ENCODE measurements at regions not wholly inside any gene's neighbourhood (a gene's known extent, or its start where the extent isn't known, plus 50 kb on each side); places are given as distances from the start of the nearest gene placed in this dataset.

DNA sequence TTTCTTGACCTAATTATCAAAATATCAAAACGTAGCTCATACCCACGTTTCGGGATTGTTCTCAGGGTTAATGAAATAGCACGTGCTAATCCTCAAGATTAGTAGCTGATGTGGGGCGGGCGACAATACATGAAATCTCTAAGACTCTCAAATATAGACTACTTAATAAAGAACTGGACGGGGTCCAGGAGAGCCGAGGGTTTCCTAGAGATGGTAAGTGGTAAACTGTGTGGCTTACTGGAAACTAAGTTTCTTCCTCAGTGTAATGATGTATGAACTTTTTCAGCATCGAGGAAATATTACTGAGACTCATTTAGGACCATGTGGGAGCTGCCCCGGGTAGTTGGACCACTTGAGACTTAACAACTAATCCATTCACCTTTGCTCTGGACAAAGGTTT, 453.3 kb upstream of the SALL3 start:
- Histone ChIP-seq H3K79me1 (ENCODE audit: low read depth, low read length) (no peaks in the 10 kb centered on the region), H4K8ac (ENCODE audit: low read depth, low read length) (no peak overlapping the region), H3K4me3 (ENCODE audit: low read length in 2 of 2) (no peak overlapping the region), H3K27ac (replicated peaks; ENCODE audit: low read length) (no peak overlapping the region), H3K4ac (ENCODE audit: low read length) (no peak overlapping the region), H3K14ac (ENCODE audit: low read length) (no peak overlapping the region), H3K9ac (ENCODE audit: low read depth, low read length, poor library complexity) (no peak overlapping the region), H3K23ac (ENCODE audit: low read depth, low read length, poor library complexity) (no peak overlapping the region), H2BK12ac (ENCODE audit: low read length) (no peak overlapping the region), H3K36me3 (replicated peaks in 1 of 2; ENCODE audit: control insufficient read depth in 2 of 2, insufficient read depth in 2 of 2, low read length in 2 of 2) (no peaks in the 10 kb centered on the region), H2AFZ (ENCODE audit: low read length) (no peak overlapping the region), H3K9me3 (replicated peaks in 1 of 2; ENCODE audit: control insufficient read depth in 2 of 2, insufficient read depth in 1 of 2, low read depth in 1 of 2, low read length in 2 of 2) (no peaks in the 10 kb centered on the region), H3K18ac (ENCODE audit: low read length) (no peak overlapping the region), H3K27me3 (ENCODE audit: control insufficient read depth in 3 of 3, insufficient read depth in 3 of 3, low read depth in 1 of 3, low read length in 3 of 3) (peaks cover 0 to 11% (median 0%) of the 10 kb centered on the region in 3 experiments), H4K91ac (ENCODE audit: low read depth, low read length, poor library complexity) (no peak overlapping the region), H3K4me1 (ENCODE audit: control insufficient read depth in 2 of 2, insufficient read depth in 1 of 2, low read depth in 1 of 2, low read length in 2 of 2) (peaks cover 0 to 9% of the 10 kb centered on the region in 2 donors), H3K4me2 (ENCODE audit: insufficient read depth, low read length, poor library complexity, severe bottlenecking) (no peak overlapping the region), H2BK120ac (ENCODE audit: low read depth, low read length) (no peak overlapping the region), H2AK5ac (ENCODE audit: low read depth, low read length) (no peak overlapping the region), H2BK15ac (ENCODE audit: low read length) (no peak overlapping the region), H2BK5ac (ENCODE audit: low read length) (no peak overlapping the region)
- WGBS, 2 donors (ENCODE audit: extremely low coverage in 2 of 2, insufficient read length in 2 of 2, insufficient replicate concordance in 1 of 2): no CpG with 5 or more reads among the region's 10 CpGs
- no peak for DNase-seq (ENCODE audit: low spot score)

DNA sequence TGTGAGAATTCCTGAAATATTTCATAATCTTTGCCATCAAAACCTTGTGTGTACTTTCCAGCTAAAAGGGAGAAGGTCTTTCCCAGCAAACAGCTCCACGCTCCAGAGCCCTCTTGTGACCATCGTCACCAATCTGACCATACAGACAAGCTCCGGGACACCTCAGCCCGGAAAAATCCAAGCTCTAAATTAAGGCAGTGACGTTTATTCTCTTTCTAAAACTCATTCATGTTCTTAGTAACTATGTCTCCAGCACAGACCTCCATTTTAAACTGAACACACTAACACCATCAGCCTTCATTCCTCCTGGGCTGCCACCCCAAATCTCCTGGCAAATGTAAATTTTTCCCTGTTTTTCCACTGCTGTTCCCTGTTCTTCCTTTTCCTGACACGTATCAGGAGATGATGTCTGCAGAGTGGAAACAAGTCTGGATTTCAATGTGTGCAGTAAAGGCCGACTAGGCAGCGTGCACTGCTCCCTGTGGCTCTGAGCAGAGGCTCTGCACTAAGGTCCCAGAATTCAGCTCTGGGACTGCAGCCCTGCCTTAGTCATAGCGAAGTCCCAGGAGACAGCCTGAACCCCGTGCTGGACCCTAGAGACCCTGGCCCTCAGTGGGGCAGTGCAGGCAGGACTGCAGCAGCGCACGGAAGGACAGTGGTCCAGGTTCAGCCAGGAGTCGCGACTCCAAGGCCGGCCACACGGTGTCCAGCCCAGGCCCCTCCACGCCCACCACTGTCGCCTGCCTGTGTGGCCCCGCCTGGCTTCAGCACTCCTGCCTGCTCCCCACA, 452.5 kb upstream of the SALL3 start:
- Histone ChIP-seq H3K4me3 (ENCODE audit: low read length in 2 of 2) (no peak overlapping the region), H3K4ac (ENCODE audit: low read length) (no peak overlapping the region), H3K9me3 (replicated peaks in 1 of 2; ENCODE audit: control insufficient read depth in 2 of 2, insufficient read depth in 1 of 2, low read depth in 1 of 2, low read length in 2 of 2) (no peaks in the 10 kb centered on the region), H3K79me1 (ENCODE audit: low read depth, low read length) (no peaks in the 10 kb centered on the region), H3K4me1 (ENCODE audit: control insufficient read depth in 2 of 2, insufficient read depth in 1 of 2, low read depth in 1 of 2, low read length in 2 of 2) (peaks cover 0 to 9% of the 10 kb centered on the region in 2 donors), H3K36me3 (replicated peaks in 1 of 2; ENCODE audit: control insufficient read depth in 2 of 2, insufficient read depth in 2 of 2, low read length in 2 of 2) (no peaks in the 10 kb centered on the region), H4K8ac (ENCODE audit: low read depth, low read length) (no peak overlapping the region), H2AFZ (ENCODE audit: low read length) (no peak overlapping the region), H2BK15ac (ENCODE audit: low read length) (no peak overlapping the region), H3K4me2 (ENCODE audit: insufficient read depth, low read length, poor library complexity, severe bottlenecking) (no peak overlapping the region), H2BK120ac (ENCODE audit: low read depth, low read length) (no peak overlapping the region), H3K18ac (ENCODE audit: low read length) (peak overlapping the region; percentile 65), H4K91ac (ENCODE audit: low read depth, low read length, poor library complexity) (no peak overlapping the region), H3K27me3 (ENCODE audit: control insufficient read depth in 3 of 3, insufficient read depth in 3 of 3, low read depth in 1 of 3, low read length in 3 of 3) (peaks cover 0 to 11% (median 0%) of the 10 kb centered on the region in 3 experiments), H2AK5ac (ENCODE audit: low read depth, low read length) (no peak overlapping the region), H3K27ac (replicated peaks; ENCODE audit: low read length) (no peak overlapping the region), H2BK12ac (ENCODE audit: low read length) (no peak overlapping the region), H3K14ac (ENCODE audit: low read length) (no peak overlapping the region), H3K23ac (ENCODE audit: low read depth, low read length, poor library complexity) (peak overlapping the region; percentile 57), H2BK5ac (ENCODE audit: low read length) (no peak overlapping the region), H3K9ac (ENCODE audit: low read depth, low read length, poor library complexity) (peak overlapping the region; percentile 27)
- peak; percentile 11 for DNase-seq (ENCODE audit: low spot score)
- WGBS, 2 donors (ENCODE audit: extremely low coverage in 2 of 2, insufficient read length in 2 of 2, insufficient replicate concordance in 1 of 2): no CpG with 5 or more reads among the region's 19 CpGs

DNA sequence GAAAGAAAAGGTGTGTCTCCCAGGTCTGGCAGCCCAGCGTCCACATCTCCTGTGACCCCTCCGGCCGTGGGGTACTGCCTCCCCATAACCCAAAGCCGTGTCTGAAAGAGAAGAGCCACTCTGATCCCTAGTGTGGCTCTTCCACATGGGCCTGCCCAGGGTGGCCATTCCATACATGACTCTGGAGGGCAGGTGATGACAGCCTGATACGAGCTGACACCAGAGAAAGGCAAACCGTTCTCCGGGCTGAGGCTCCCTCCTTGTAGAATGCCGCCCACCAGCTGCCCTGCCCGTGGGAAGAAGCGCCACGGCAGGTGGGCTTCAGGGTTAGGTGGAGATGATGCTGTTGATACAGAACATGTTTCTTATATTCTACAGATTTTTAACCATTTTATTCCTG, 451.6 kb upstream of the SALL3 start:
- Histone ChIP-seq H2BK5ac (ENCODE audit: low read length) (no peak overlapping the region), H3K27ac (replicated peaks; ENCODE audit: low read length) (no peak overlapping the region), H3K27me3 (ENCODE audit: control insufficient read depth in 3 of 3, insufficient read depth in 3 of 3, low read depth in 1 of 3, low read length in 3 of 3) (peaks cover 0 to 11% (median 0%) of the 10 kb centered on the region in 3 experiments), H3K4ac (ENCODE audit: low read length) (no peak overlapping the region), H2BK12ac (ENCODE audit: low read length) (no peak overlapping the region), H3K14ac (ENCODE audit: low read length) (peak overlapping the region; percentile 44), H2BK15ac (ENCODE audit: low read length) (no peak overlapping the region), H3K9me3 (replicated peaks in 1 of 2; ENCODE audit: control insufficient read depth in 2 of 2, insufficient read depth in 1 of 2, low read depth in 1 of 2, low read length in 2 of 2) (peaks cover 0 to 2% of the 10 kb centered on the region in 2 donors), H3K4me3 (ENCODE audit: low read length in 2 of 2) (no peak overlapping the region), H2AFZ (ENCODE audit: low read length) (no peak overlapping the region), H3K79me1 (ENCODE audit: low read depth, low read length) (no peaks in the 10 kb centered on the region), H3K4me1 (ENCODE audit: control insufficient read depth in 2 of 2, insufficient read depth in 1 of 2, low read depth in 1 of 2, low read length in 2 of 2) (peaks cover 0 to 9% of the 10 kb centered on the region in 2 donors), H3K4me2 (ENCODE audit: insufficient read depth, low read length, poor library complexity, severe bottlenecking) (no peak overlapping the region), H4K8ac (ENCODE audit: low read depth, low read length) (no peak overlapping the region), H3K18ac (ENCODE audit: low read length) (peak overlapping the region; percentile 70), H2BK120ac (ENCODE audit: low read depth, low read length) (no peak overlapping the region), H2AK5ac (ENCODE audit: low read depth, low read length) (no peak overlapping the region), H3K36me3 (replicated peaks in 1 of 2; ENCODE audit: control insufficient read depth in 2 of 2, insufficient read depth in 2 of 2, low read length in 2 of 2) (no peaks in the 10 kb centered on the region), H3K23ac (ENCODE audit: low read depth, low read length, poor library complexity) (no peak overlapping the region), H3K9ac (ENCODE audit: low read depth, low read length, poor library complexity) (no peak overlapping the region), H4K91ac (ENCODE audit: low read depth, low read length, poor library complexity) (no peak overlapping the region)
- no peak for DNase-seq (ENCODE audit: low spot score)
- WGBS, 2 donors (ENCODE audit: extremely low coverage in 2 of 2, insufficient read length in 2 of 2, insufficient replicate concordance in 1 of 2): no CpG with 5 or more reads among the region's 11 CpGs

DNA sequence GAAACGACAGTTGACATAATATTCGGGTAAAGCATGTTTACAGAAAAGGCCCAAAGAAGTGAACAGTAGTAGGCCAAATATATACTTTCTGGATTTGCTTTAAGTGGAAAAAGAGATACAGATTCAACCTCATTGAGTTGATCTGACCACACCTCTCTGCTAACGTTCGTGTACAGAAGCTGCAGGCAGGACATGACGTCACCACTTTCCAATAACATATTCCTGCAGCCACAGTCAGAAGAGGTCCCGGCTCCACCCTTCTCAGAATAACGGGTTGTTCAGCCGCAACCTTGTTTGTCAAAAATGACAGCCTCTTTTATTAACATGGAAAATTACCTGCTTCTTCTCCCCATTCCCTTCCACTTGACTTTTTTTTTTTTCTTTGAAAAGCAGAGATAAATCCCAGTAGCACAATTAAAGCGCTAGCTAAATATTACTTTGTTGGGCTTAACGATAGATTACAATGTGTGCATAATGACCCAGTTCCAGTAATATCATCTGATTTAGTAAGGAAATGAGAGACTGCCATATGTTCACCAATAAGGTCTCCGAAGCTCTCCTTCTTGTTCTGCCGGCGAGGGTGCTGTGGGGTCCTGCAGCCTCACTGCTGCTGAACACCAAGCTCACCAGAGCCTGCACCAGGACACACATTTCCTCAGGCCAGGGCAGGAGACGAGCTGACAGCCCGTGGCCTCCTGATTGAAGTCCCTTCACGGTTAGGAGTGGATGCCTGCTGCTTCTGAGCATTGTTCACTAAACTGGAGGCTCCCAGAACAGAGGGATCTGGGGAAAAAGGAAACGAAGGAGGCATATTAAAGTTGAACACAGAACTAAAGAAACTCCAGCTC, 451.0 kb upstream of the SALL3 start:
- WGBS, 2 donors (ENCODE audit: extremely low coverage in 2 of 2, insufficient read length in 2 of 2, insufficient replicate concordance in 1 of 2): no CpG with 5 or more reads among the region's 17 CpGs
- Histone ChIP-seq H3K18ac (ENCODE audit: low read length) (no peak overlapping the region), H2BK12ac (ENCODE audit: low read length) (no peak overlapping the region), H3K23ac (ENCODE audit: low read depth, low read length, poor library complexity) (no peak overlapping the region), H3K4me3 (ENCODE audit: low read length in 2 of 2) (no peak overlapping the region), H3K4ac (ENCODE audit: low read length) (no peak overlapping the region), H3K27ac (replicated peaks; ENCODE audit: low read length) (no peak overlapping the region), H3K79me1 (ENCODE audit: low read depth, low read length) (no peaks in the 10 kb centered on the region), H2AK5ac (ENCODE audit: low read depth, low read length) (no peak overlapping the region), H3K14ac (ENCODE audit: low read length) (no peak overlapping the region), H3K36me3 (replicated peaks in 1 of 2; ENCODE audit: control insufficient read depth in 2 of 2, insufficient read depth in 2 of 2, low read length in 2 of 2) (no peaks in the 10 kb centered on the region), H4K8ac (ENCODE audit: low read depth, low read length) (no peak overlapping the region), H3K27me3 (ENCODE audit: control insufficient read depth in 3 of 3, insufficient read depth in 3 of 3, low read depth in 1 of 3, low read length in 3 of 3) (peaks cover 0 to 11% (median 0%) of the 10 kb centered on the region in 3 experiments), H3K9me3 (replicated peaks in 1 of 2; ENCODE audit: control insufficient read depth in 2 of 2, insufficient read depth in 1 of 2, low read depth in 1 of 2, low read length in 2 of 2) (peaks cover 0 to 2% of the 10 kb centered on the region in 2 donors), H2BK5ac (ENCODE audit: low read length) (no peak overlapping the region), H3K4me1 (ENCODE audit: control insufficient read depth in 2 of 2, insufficient read depth in 1 of 2, low read depth in 1 of 2, low read length in 2 of 2) (peaks cover 0 to 9% of the 10 kb centered on the region in 2 donors), H2AFZ (ENCODE audit: low read length) (peak overlapping the region; percentile 49), H2BK15ac (ENCODE audit: low read length) (no peak overlapping the region), H4K91ac (ENCODE audit: low read depth, low read length, poor library complexity) (no peak overlapping the region), H3K4me2 (ENCODE audit: insufficient read depth, low read length, poor library complexity, severe bottlenecking) (no peak overlapping the region), H2BK120ac (ENCODE audit: low read depth, low read length) (no peak overlapping the region), H3K9ac (ENCODE audit: low read depth, low read length, poor library complexity) (no peak overlapping the region)
- DNase-seq (ENCODE audit: low spot score): no peak

All from neuronal stem cell (in vitro differentiated cells).